Activated CD8-positive, alpha-beta memory T cell treated with anti-CD3 and anti-CD28 coated beads, Interleukin-2, amount 50 U/mL, for 48 hours (primary cell): ENCODE measurements at regions not wholly inside any gene's neighbourhood (a gene's known extent, or its start where the extent isn't known, plus 50 kb on each side); places are given as distances from the start of the nearest gene placed in this dataset.
"Not testable (repeated sequence)": the region's sequence is repeated elsewhere in the genome, so short reads cannot be mapped to it uniquely, and the experiment has no call there.

Source experiments
- DNase-seq: peaks from one replicate; pipeline ENCODE4 v3.0.0-alpha.2; 2020

DNA sequence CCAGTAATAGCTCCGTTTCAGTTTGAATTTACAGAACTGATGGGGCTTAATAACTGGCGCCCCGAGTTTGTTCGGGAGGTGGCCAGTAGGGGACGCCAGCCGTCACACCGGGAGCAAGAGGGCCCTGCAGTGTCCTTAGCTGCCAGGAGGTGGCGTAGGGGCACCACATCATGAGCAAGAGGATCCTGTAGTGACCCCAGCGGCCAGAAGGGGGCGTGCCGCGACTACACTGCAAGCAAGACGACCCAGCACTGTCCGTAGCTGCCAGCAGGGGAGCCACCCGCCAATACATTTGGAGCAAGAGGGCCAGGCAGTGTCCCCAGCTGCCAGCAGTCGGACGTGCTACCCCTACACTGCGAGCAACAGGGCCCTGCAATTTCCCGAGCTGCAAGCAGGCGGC lies 663.7 kb upstream of the B3GAT1 start:
- DNase-seq, result peak; percentile 87

DNA sequence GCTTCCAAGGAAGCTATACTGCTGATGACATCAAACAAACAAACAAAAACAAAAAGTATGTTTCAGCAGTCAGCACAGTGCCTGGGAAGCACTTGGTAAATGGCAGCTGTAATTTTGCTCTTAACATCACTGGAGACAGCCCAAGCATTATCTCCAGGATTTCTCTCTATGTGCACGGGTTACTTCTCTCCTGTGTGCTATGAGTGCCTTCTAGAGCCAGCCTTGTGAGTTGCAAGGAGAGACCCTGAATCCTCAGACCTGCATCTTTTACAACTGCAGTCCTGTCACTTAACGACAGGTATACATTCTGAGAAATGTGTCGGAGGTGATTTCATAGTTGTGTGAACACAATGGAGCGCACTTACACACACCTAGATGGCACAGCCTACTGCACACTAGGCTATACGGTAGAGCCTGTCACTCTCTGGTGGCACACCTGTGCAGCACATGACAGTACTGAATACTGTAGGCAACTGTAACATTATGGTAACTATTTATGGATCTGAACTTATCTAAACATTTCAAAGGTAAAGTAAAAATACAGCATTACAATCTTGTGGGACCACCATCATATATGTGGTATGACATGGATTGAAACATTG lies 662.5 kb upstream of the B3GAT1 start:
- no peak for DNase-seq

DNA sequence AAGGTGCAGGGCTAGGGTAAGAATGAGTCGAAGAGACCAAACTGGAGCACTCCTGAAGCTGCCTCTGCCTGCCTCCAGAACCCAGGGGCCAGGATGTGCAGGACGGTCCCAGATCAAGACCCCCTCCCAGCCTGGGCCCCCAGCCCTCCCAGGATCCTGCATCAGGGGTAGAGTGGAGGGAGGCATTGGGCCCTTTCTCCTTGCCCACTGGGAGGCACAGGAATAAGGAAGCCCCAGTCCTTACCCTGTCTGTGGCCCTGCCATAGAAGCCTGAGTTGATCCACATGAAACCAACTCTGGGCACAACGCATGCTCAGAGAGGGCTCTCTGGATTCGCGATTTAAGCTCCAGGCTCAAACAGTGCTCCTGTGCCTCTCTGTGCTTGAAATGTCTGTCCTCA lies 661.8 kb upstream of the B3GAT1 start:
- no peak for DNase-seq

DNA sequence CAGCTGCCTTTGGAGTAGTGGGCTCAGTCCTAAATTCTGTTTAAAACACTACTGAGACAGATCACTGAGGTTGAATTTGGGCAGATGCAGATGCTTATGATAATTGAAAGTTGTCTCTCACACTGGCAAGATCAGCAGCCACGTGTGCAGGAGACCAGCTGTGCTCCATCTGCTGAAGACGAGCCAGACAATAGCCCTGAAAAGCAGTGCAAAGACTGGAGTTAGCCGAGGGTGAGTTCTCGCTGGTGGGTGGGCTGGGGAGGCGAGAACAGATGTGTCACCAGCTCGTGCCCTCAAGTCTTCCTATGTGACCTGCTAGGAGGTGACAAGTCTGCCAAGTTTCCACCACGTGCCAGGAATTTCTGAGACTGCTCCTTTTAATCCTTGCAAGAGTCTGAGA lies 661.3 kb upstream of the B3GAT1 start:
- DNase-seq, result no peak

DNA sequence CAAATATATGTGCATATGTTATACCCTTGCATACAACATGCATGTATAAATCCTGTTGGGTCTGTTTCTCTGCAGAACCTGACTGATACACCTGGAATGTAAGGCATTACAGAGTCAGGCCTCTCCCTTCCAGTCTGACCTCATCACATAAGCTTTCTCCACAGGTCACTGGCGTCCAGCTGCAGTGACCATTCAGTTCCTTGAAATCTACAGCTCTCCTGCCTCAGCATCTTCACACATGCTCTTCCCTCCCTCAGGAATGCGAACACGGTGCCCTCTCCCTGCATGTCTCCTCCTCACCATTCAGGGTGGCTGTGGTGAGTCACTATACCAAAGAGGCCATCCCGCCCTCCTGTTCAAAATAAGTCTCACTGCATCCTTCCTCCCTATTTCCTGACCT lies 657.8 kb upstream of the B3GAT1 start:
- DNase-seq, result no peak

DNA sequence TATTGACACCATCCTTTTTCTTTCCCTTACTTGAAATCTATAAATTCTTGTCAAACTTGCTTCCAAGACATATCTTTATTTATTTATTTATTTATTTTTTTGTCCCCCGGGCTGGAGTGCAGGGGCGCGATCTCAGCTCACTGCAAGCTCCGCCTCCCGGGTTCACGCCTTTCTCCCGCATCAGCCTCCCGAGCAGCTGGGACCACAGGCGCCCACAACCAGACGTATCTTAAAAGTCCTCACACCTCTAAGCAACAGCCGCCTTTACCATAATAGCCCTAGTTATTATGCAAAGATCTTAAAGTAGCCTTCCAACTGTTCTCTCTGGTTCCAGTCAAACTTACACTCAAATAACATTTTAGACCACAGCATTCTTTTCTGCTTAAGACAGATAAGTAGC lies 657.0 kb upstream of the B3GAT1 start:
- DNase-seq, result no peak

DNA sequence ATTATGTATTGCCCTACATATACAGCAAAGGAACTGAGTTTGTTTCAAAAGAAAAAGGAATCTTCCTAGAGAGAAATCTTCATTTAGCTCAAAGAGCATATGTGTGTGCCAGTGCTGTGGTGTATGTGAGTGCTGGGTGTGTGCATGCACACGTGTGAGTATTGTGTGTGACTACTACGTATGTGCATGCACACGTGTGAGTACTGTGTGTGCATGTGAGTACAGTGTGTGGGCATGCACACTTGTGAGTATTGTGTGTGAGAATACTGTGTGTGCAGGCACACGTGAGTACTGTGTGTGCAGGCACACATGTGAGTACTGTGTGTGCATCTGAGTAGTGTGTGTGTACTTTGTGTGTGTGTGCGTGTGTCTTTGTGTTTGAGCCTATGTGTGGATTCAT lies 651.0 kb upstream of the B3GAT1 start:
- no peak for DNase-seq

DNA sequence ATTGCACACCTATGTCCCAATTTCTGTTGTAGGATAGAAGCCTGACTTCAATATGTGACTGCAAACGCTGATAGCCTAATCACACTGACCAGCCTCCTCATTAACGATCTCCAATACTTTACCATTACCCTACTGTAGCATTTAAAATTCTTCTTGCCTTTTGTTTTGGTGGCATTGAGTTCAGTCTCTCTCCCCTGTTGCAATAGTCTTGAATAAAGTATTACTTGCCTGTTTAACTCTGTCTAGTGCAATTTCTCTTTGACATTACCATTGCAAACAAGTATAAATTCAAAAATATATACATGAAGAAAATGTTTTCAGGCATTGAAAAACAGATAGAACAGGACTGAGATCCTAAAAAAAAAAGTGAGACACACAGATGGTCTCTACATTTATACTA lies 649.1 kb upstream of the B3GAT1 start:
- no peak for DNase-seq

DNA sequence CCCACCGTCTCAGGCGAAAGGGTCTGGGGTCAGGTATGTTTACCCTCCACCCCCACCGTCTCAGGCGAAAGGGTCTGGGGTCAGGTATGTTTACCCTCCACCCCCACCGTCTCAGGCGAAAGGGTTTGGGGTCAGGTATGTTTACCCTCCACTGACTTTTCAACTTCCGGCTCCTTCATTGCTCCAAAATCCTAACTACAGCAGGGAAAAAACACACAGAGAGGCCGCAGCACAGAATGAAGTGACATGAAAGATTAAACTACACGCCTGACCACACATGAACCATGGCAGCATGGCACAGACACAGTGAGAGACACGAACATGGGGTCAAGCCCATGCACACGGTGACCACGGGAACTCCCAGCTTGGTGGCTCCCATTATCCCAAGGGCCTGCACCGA lies 634.9 kb upstream of the B3GAT1 start:
- DNase-seq, result no peak

DNA sequence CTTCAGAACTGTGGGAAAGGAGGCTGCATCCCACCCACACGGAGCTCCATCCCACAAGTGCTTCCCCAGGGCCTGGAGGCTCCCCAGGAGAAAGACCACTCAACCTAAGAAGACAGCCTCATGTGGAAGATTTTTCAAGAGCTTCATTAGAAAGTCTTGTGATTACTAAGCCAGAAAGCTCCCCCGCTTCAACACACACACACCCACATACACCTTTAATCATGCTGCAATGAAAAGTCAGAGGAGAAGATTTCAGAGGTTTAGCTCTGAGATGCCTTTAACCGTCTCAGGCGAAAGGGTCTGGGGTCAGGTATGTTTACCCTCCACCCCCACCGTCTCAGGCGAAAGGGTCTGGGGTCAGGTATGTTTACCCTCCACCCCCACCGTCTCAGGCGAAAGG lies 634.5 kb upstream of the B3GAT1 start:
- no peak for DNase-seq

DNA sequence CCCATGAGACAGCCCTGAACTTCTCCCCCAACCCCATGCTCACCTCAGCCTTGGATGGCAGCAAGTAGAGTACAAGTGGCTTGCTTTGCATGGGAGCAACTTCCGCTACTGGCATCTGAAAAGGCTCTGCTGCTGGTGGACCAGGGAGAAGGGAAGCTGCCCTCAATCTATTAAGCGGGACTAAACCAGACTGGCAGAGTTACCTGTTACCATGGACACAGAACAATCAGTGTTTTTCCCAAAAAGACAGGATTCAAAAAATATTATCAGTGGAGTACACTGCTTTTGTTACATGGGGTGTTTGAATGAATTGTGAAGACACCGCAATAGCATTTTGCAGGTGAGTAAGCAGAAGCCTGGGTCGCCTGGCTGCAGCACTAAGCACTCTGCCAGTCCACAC lies 631.4 kb upstream of the B3GAT1 start:
- no peak for DNase-seq

DNA sequence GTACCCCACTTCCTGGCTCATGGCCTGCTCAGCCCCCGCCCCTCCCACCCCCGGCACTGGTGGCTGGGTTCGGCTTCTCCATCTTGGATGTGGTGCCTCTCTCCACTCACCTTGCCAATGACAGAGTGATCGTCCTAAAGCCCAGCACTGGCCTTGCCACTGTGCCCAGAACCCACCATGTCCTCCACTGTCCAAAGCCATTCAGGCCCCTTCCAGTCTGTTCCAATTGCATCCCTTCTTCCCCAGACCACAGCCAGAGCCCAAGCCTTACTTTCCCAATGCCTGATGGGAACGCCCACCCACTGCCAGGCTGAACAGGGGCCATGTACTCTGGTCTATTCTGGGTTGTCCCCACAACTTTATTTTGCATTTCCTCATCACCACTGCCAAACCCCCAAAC lies 625.8 kb upstream of the B3GAT1 start:
- no peak for DNase-seq

DNA sequence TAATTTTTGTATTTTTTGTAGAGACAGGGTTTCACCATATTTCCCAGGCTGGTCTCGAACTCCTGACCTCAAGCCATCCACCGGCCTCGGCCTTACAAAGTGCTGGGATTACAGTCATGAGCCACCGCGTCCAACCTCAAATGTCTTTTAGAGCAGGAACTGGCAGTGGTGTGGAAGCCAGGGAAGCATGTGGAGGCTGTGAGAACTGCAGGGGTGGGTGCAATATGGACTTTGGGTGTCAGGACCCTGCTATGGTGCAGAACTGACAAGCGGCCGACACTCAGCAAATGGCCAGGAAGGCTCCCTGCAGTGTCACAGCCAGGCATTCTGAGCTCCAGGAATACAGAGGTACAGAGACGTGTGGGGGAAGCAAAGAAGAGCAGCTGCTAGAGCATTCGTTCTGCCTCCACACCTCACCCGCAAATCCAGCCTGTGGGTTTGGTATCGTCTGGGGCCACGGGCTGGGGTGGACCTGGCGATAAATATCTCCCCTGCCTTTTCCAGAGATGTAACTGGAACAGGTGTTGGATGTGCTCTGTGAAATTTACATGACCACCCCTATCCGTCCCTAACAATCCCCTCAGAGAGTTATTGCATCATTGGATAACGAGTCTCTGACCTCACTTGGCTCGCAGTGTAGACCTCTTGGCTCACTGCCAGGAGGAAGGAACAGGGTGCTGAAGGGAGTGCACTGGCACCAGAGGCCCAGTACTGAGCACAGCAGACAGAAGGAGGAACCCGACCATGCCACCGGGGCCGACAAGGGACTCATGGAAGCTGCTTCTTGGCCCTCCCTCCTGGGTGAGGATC lies 624.7 kb upstream of the B3GAT1 start:
- DNase-seq, result no peak

DNA sequence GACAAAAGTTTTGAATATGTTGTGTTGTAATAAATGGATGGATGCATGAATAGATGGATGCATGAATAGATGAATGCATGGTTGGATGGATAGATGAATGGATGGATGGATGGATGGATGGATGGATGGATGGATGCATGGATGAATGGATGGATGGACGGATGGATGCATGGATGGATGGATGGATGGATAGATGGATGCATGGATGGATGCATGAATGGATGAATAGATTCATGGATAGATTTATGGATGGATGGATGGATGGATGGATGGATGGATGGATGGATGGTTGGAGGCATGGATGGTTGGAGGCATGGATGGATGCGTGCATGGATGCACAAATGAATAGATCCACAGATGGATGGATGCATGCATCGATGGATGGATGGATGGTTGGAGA lies 623.2 kb upstream of the B3GAT1 start:
- no peak for DNase-seq

DNA sequence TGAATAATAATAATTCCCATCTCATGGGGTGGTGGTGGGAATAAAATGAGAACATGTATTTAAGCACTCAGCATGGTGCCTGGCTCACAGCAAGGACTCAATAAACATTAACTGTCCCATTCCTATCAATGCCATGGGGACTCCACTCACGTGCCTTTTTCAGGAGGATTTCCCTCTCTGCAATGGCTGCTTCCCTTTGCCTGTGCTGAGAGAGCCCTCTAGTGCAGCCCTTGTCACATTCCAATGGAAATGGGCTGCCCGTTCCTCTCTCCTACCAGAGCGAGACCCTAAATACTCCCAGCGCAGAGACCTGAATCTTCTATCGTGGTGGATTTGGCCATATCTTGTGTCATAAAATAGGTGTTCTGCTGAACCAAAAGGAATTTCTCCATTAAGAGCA lies 621.5 kb upstream of the B3GAT1 start:
- no peak for DNase-seq

DNA sequence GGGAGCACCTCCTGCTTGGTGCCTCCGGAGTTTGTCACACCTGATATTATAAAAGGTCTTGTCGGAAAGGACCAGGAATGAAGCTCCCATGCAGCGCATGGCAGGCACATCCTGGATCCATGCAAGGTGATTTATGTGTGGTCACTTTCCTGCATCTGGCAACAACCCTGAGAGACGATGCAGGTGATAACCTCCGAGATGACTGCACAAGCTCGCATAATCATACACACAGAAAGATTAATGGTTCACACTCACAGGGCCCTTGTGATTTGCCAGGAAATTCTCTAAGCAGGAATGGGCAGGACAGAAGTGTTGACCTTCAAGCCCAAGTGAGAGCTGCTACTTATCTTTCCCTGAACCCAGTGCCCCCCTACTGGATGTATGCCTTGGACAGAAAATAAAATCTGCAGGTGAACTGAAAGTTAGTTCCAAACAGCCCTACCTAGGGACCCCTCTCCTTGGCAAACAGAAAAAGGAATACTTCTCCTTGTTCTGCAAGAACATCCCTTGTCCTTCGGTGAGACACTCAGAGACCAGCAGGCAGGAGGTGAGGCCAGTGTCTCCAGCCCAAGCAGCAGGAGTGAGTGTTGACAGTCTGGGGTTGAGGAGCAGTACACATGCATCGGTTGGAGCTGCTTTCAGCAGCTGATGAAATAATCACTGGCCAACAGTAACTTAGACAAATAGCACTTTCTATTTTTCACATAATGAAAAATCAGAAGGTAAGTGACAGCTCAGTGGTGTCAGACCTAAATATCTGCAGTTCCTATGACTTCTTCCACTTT lies 619.4 kb upstream of the B3GAT1 start:
- DNase-seq, result no peak

DNA sequence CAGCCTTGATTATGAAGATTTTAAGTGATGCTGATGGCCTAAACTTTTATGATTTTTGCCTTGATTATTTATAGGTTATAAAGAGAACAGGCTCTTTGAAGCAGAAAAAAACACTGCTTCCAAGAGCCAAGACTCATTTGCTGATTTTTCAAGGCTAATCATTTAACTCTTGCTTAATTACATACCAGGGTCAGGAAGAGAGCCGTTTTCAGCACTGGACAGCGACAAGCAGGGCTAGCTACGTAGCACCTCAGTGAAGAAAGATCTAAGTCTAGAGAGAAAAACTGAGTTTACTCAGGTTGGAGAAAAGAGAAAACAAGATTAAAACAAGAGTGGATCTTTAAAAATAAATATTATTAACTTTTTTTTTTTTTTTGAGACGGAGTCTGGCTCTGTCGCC lies 615.4 kb upstream of the B3GAT1 start:
- no peak for DNase-seq

DNA sequence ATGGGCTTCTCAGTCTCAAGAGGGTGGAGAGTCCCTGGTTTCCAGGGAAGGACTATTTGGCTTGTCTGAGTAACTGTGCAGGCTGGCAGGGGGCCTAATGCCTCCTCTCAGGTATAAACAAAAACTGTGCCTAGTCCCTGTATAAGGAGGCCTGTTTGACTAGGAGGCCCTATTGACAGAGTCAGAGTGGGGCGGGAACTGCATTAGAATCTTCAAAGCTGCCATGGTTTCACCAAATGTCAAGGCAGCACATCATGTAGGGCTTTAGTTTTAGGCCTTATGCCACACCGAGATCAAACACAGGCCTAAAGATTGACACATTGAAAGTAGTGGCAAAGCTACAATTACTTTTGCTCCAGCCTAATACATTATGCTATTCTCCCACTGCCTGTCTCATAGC lies 611.5 kb upstream of the B3GAT1 start:
- no peak for DNase-seq

DNA sequence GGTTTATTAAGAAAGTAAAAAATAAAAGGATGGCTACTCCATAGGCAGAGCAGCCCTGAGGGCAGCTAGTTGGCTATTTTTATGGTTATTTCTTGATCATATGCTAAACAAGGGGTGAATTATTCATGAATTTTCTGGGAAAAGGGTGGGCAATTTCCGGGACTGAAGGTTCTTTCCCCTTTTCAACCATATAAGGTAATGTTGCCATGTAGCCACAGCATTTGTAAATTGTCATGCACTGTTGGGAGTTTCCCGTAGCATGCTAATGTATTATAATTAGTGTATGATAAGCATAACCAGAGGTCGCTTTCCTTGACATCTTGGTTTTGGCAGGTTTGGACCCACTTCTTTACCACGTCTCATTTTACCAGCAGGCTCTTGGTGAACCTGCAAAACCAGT lies 610.4 kb upstream of the B3GAT1 start:
- no peak for DNase-seq

DNA sequence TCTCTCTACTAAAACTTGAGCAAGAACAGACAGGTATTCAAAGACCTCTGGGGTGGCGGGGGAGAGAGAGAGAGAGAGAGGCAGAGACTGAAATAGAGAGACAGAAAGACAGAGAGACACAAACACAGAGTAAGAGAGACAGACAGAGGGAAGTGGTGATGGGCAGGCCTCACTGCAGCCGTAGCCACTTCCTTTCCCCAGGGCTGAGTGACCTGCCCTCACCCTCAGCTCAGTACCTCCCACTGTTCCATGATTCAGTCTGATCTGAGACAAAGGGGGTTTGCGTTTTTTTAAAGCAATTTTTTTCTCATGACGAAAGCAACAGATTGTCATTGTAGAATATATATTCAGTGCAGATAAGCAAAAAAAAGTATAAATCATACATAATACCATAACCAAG lies 607.9 kb upstream of the B3GAT1 start:
- DNase-seq, result no peak

DNA sequence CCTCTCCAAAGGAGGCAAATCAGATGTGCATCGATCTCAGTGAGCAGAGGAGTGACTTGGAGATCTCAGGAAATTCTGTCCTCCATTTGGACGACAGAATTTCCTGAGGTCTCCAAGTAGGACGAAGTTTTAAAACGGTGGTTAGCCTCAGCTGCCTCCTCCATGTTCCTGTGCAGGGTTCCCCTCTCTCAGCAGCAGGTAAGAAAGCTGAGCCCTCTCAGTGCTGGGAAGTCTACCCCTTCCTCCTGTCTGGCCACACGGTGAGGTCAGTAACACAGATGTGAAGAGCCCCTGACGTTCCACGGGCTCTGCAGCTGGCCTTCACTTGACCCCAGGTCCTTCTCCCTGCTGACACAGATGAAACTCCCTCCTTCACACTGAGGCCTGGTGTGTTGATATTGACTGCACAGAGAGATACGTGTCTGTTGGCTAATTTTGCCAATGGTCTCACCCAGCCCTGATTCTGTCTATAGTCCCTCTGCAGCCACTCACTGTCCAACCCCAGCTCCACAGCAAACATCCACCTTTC lies 607.4 kb upstream of the B3GAT1 start:
- DNase-seq, result no peak

DNA sequence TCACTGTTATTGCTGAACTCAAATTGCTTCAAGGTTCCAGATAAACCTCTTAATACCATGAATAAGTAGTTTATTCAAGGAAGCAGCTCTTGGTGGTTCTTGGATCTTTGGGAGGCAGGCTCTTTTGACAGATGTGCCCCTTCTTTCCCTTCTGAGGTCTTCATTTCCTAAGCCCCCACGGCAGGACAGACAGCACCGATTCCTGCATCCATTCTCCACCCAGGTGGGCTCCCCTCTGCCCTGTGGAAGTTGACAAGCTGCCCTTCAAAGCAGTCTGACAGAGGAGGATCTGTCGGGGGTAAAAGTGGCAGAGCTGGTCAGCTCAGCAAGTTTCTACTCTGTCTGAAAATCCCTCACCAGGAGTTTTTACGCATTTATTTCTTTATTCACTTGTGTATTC lies 605.3 kb upstream of the B3GAT1 start:
- DNase-seq, result no peak

DNA sequence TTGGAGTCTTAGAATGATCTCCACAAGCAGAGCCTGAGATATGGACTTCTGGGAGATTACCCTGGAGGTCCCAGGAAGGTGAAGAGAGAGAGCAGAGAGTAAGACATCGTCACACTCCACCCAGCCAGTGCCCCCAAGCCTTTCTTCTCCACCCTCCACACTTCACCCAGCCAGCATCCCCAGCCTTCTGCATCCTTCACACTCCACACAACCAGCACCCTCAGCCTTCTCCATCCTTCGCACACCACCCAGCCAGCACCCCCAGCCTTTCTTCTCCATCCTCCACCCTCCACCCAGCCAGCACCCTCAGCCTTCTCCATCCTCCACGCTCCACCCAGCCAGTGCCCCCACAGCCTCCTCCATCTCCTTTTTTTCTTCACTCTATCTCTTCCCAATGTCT lies 603.9 kb upstream of the B3GAT1 start:
- no peak for DNase-seq

DNA sequence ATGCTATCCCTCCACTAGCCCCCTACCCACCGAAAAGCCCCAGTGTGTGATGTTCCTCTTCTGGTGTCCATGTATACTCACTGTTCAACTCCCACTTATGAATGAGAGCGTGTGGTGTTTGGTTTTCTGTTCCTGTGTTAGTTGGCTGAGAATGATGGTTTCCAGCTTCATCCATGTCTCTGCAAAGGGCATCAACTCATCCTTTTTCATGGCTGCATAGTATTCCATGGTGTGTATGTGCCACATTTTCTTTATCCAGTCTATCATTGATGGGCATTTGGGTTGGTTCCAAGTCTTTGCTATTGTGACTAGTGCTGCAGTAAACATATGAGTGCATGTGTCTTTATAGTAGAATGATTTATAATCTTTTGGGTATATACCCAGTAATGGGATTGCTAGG lies 599.3 kb upstream of the B3GAT1 start:
- not testable (repeated sequence) for DNase-seq
